GM12875 (cell line): ENCODE measurements at regions not wholly inside any gene's neighbourhood (a gene's known extent, or its start where the extent isn't known, plus 50 kb on each side); places are given as distances from the start of the nearest gene placed in this dataset.

Source experiments
- H3K4me3 ChIP-seq: one replicate; pipeline ENCODE4 v1.5.1; 2011; ENCODE audit warnings: low read depth, low read length, control low read depth
- TF ChIP-seq, protein P1 (sequence below): IDR thresholded peaks from 2 replicates; pipeline ENCODE4 v1.5.1; 2011; ENCODE audit warnings: low read depth, mild to moderate bottlenecking, control low read depth, inconsistent platforms, low read length, moderate library complexity, borderline replicate concordance; ENCODE audit not compliant: insufficient read depth

DNA sequence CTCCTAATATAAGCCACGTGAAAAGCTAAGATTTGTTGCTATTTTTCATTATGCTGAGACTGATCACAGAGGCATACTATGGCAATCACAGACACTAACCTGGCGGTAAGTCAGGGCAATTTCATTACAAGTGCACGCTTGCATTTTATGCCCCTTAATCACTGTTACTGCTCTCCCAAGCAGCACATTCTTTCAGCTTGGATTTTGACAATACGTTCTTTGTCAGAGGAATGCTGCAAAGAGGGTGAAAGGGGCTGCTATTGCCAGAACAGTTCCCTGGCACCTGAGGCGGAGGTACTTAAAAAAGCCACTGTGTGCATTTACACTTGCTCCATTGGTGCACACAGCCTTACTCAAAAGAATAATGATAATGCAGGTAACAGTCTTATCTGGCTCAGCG, 346.6 kb downstream of the RFC3 start:
- H3K4me3 ChIP-seq = no peak overlapping the region
- TF ChIP-seq, protein P1, sequence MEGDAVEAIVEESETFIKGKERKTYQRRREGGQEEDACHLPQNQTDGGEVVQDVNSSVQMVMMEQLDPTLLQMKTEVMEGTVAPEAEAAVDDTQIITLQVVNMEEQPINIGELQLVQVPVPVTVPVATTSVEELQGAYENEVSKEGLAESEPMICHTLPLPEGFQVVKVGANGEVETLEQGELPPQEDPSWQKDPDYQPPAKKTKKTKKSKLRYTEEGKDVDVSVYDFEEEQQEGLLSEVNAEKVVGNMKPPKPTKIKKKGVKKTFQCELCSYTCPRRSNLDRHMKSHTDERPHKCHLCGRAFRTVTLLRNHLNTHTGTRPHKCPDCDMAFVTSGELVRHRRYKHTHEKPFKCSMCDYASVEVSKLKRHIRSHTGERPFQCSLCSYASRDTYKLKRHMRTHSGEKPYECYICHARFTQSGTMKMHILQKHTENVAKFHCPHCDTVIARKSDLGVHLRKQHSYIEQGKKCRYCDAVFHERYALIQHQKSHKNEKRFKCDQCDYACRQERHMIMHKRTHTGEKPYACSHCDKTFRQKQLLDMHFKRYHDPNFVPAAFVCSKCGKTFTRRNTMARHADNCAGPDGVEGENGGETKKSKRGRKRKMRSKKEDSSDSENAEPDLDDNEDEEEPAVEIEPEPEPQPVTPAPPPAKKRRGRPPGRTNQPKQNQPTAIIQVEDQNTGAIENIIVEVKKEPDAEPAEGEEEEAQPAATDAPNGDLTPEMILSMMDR = no peak

DNA sequence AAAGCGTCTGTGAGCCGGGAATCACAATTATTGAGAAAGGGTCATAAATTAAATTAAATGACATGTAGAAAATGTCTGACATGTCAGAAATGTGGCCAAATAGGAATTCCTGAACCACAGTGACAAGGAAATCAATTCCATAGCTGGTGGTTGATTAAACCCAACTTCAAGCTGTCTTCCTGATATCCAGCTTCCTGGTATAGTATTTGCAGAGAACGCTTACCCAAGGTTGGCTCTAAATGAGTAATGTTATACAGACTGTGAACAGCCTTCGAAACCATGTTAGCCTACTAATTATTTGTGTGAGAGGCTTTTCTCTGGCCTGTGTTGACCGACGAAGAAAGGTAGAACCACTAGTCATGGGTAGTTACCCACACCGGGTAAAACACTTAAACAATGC, 347.2 kb downstream of the RFC3 start:
- TF ChIP-seq, protein P1 = no peak
- H3K4me3 ChIP-seq = no peak overlapping the region

DNA sequence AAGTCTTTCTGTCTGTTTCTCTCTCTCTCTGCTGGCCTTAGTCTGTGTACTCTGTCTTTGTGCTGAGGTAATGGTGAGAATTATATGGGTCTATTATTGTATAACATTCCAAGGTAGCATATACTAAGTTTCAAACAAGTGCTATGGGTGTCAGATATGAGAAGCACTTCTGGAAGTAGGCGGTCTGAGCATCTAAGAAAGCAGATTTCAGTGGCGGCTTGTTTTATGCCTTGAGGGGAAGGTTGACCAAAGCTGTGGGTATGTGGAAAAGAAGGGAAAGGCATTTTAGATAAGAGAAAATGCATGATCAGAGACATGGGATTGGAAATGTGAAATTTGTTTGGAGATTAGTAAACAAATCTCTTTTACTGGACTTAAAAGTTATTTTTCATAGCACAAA, 348.5 kb downstream of the RFC3 start:
- TF ChIP-seq, protein P1 = no peak

DNA sequence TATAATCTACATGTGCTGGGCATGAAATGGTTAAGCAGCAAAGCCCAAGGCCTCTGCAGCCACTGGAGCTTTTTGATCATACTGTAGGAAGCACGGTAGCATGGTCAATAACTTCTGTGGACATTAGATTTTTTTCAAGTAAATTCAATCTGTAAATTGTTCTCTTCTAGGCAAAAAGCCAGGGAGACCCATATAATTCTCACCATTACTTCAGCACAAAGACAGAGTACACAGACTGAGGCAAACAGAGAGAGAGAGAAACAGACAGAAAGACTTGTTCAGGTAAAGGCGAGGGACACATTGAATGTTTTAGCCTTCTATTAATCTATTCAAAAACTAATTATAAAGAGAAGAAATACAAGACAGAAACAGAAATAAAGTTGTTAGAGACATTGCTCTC, 349.4 kb downstream of the RFC3 start:
- H3K4me3 ChIP-seq = no peak overlapping the region
- TF ChIP-seq, protein P1 = no peak

More for the DNA sequence above, 348.5 kb downstream of the RFC3 start:
- H3K4me3 ChIP-seq = no peak overlapping the region

DNA sequence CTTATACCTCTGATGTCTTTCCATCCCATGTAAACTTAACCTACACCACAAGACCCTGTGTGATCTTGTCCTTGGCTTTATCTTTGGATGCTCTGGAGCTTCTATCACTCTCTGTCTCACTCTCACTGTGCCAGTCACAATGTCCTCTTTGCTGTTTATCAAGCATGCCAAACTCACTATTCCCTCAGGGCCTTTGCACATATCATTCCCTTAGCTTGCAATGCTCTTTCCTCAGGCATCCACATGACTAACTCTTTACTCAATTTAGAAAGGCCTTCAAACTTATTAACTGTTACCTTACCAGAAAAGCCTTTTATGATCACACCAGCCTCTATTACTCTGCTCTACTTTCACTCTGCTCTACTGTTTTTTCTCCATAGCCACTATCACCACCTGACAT, 354.1 kb downstream of the RFC3 start:
- TF ChIP-seq, protein P1 = no peak
- H3K4me3 ChIP-seq = no peak overlapping the region

DNA sequence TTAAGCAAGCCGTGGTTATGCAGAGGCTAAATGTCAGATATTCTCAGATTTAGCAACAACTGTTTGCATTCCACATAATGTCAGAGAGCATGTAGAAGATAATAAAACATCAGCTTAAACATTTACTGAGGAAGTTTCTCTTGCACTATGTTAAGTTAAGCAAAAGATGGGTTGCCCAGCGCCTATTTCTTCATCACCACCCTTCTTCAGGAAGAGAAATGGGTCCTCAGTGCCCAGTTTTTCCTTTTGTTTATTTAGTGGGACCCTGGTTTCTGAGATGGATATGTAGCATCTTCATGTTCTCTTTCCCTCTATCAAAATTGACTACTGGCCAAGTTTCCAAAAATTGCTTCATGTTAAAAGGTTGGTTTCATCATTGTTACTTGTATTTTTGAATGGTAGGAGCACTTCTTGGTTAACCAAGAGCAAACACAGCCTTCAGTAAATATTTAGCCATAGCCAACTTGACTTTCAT, 356.8 kb downstream of the RFC3 start:
- no peak overlapping the region for H3K4me3 ChIP-seq
- TF ChIP-seq, protein P1 = no peak

DNA sequence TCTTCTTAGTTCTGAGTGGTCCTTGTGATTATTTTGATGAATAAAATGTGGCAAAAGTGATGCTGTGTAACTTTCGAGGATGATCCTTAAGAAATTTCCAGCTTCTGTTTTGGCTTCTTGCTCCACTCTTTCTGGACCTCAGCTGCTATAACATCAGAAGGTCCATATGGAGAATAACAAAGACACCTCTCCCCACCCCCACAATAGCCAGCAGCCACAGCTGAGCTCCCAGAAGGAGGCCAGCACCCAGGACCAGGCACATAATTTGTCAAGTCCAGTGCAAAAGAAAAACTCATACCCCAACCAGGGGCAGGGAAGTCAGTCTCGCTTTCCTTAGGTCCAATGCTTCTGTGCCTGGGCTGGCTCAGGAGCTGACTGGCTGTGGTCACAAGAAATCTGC, 357.6 kb downstream of the RFC3 start:
- H3K4me3 ChIP-seq = no peak overlapping the region
- TF ChIP-seq, protein P1 = no peak
